CD14-positive monocyte (primary cell): ENCODE measurements at regions not wholly inside any gene's neighbourhood (a gene's known extent, or its start where the extent isn't known, plus 50 kb on each side); places are given as distances from the start of the nearest gene placed in this dataset.

Experiments used
- DNase-seq, 3 donors: peaks; one replicate each; pipeline ENCODE4 v3.0.0-alpha.2; 2011 to 2022
- H2AFZ ChIP-seq: 2 replicates; pipeline ENCODE4 v1.6.0; 2012; ENCODE audit warnings: mild to moderate bottlenecking, low read depth, low read length, inconsistent platforms; ENCODE audit not compliant: insufficient read depth, poor library complexity, severe bottlenecking
- H3K27ac ChIP-seq, 2 donors: 1 replicate in 1 of 2; 2 replicates in 1 of 2; pipeline ENCODE4 v1.5.1; 2012 to 2013; ENCODE audit warnings: low read length in 2 of 2, control low read depth in 1 of 2, inconsistent platforms in 1 of 2, low read depth in 1 of 2, mild to moderate bottlenecking in 1 of 2
- H3K27me3 ChIP-seq, 2 donors: one replicate each; pipeline versions ENCODE4 v1.6.0 to v1.6.1; 2011 to 2013; ENCODE audit warnings: low read length in 2 of 2; ENCODE audit not compliant: control insufficient read depth in 2 of 2, insufficient read depth in 2 of 2
- H3K36me3 ChIP-seq, 2 donors: replicated peaks in 1 of 2; 1 replicate in 1 of 2; 2 replicates in 1 of 2; pipeline versions ENCODE4 v1.5.1 to v1.6.1; 2012 to 2013; ENCODE audit warnings: low read length in 2 of 2, control low read depth in 1 of 2, inconsistent platforms in 1 of 2, mild to moderate bottlenecking in 1 of 2; ENCODE audit not compliant: insufficient read depth in 2 of 2, control insufficient read depth in 1 of 2
- H3K4me1 ChIP-seq, 2 donors: 1 replicate in 1 of 2; 2 replicates in 1 of 2; pipeline versions ENCODE4 v1.5.1 to v1.6.1; 2012 to 2013; ENCODE audit warnings: low read length in 2 of 2, control low read depth in 1 of 2, inconsistent platforms in 1 of 2, mild to moderate bottlenecking in 1 of 2, moderate library complexity in 1 of 2; ENCODE audit not compliant: insufficient read depth in 2 of 2, control insufficient read depth in 1 of 2
- H3K4me2 ChIP-seq: replicated peaks from 2 replicates; pipeline ENCODE3; 2012; ENCODE audit warnings: low read length, moderate library complexity, mild to moderate bottlenecking; ENCODE audit not compliant: poor library complexity, severe bottlenecking; ENCODE audit errors: extremely low read depth
- H3K4me3 ChIP-seq, 3 experiments: fragments of 200-600 bp in 1 of 3; sonication (generic) in 1 of 3; replicated peaks in 1 of 3; 1 replicate in 2 of 3; 2 replicates in 1 of 3; pipeline ENCODE4 v1.5.1; 2011 to 2013; ENCODE audit warnings: low read length in 3 of 3, mild to moderate bottlenecking in 3 of 3, control low read depth in 2 of 3, low read depth in 2 of 3, inconsistent platforms in 1 of 3, moderate library complexity in 1 of 3
- H3K79me2 ChIP-seq: 2 replicates; pipeline ENCODE4 v1.6.0; 2012; ENCODE audit warnings: mild to moderate bottlenecking, control low read depth, inconsistent platforms, low read length, moderate library complexity; ENCODE audit not compliant: insufficient read depth
- H3K9ac ChIP-seq: 2 replicates; pipeline ENCODE4 v1.6.0; 2017; ENCODE audit warnings: low read length, mild to moderate bottlenecking; ENCODE audit not compliant: insufficient read depth, poor library complexity, severe bottlenecking
- H3K9me3 ChIP-seq, 2 donors: replicated peaks in 1 of 2; 1 replicate in 1 of 2; 2 replicates in 1 of 2; pipeline versions ENCODE4 v1.5.1 to v1.6.1; 2012 to 2013; ENCODE audit warnings: low read length in 2 of 2, control low read depth in 1 of 2; ENCODE audit not compliant: control insufficient read depth in 1 of 2, insufficient read depth in 1 of 2
- H4K20me1 ChIP-seq: 2 replicates; pipeline ENCODE4 v1.6.0; 2012; ENCODE audit warnings: mild to moderate bottlenecking, low read length, control low read depth, moderate library complexity; ENCODE audit not compliant: insufficient read depth
- H3K27ac Mint-ChIP-seq, 7 donors: one replicate each; pipeline ENCODE4 v1.8.0; 2020; ENCODE audit warnings: mild to moderate bottlenecking in 7 of 7, mixed read lengths in 7 of 7, moderate library complexity in 6 of 7, inconsistent platforms in 2 of 7
- H3K27me3 Mint-ChIP-seq, 3 donors: one replicate each; pipeline ENCODE4 v1.8.0; 2021 to 2022; ENCODE audit warnings: low read depth in 3 of 3, mild to moderate bottlenecking in 3 of 3, mixed read lengths in 3 of 3, moderate library complexity in 3 of 3, inconsistent platforms in 1 of 3
- H3K36me3 Mint-ChIP-seq, 2 donors: one replicate each; pipeline ENCODE4 v1.8.0; 2020; ENCODE audit warnings: mixed read lengths in 2 of 2, inconsistent platforms in 1 of 2, mild to moderate bottlenecking in 1 of 2
- H3K4me1 Mint-ChIP-seq: one replicate; pipeline ENCODE4 v1.8.0; 2020; ENCODE audit warnings: mild to moderate bottlenecking, mixed read lengths
- H3K4me3 Mint-ChIP-seq, 2 donors: one replicate each; pipeline ENCODE4 v1.8.0; 2020; ENCODE audit warnings: mild to moderate bottlenecking in 2 of 2, mixed read lengths in 2 of 2, moderate library complexity in 1 of 2
- H3K9me3 Mint-ChIP-seq, 7 donors: one replicate each; pipeline ENCODE4 v1.8.0; 2020 to 2022; ENCODE audit warnings: mixed read lengths in 7 of 7, mild to moderate bottlenecking in 6 of 7, moderate library complexity in 6 of 7, inconsistent platforms in 2 of 7
- whole genome bisulfite sequencing: methylation state at CpG from one replicate; pipeline ENCODE4 v1.1.5; 2013; ENCODE audit warnings: missing lambda C conversion rate; ENCODE audit not compliant: insufficient coverage; 5-methylcytosine and 5-hydroxymethylcytosine counted together
- intact Hi-C, 2 donors: fragments of 100-400 bp; cut with micrococcal nuclease; formaldehyde crosslinking; loops; one replicate each; pipeline versions ENCODE4 v1.15.0 to v1.15.1; 2023
- TF ChIP-seq, protein P1 (sequence below): fragments of 200-600 bp; IDR thresholded peaks from one replicate; pipeline ENCODE4 v1.8.0; 2022; ENCODE audit warnings: antibody characterized with exemption, mild to moderate bottlenecking

DNA sequence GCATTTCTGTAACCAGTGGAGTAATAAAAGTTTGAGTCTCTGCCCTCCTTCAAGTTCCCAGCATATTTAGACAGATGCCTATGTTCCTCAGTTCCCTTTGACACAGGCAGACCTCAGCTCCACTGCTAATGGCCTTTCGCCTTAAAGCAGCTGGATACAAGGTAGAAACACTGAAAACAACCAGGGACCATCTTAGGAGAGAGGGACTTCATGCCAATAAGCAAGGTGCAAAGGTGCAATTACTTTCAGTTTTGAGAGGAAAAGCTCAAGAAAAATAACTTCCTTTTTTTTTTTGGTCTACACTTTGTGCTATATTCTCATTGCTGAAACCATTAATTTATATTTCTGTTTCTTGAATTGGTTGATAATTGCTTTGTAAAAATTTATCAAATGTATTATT lies 781.9 kb upstream of the GALNTL6 start:
- Histone ChIP-seq H3K4me2 (no peak overlapping the region), H3K27ac (no peak overlapping the region), H2AFZ (no peak overlapping the region), H3K9me3 (no peaks in the 10 kb centered on the region), H3K9ac (no peak overlapping the region), H3K79me2 (no peaks in the 10 kb centered on the region), H4K20me1 (no peaks in the 10 kb centered on the region), H3K4me3 (no peak overlapping the region), H3K27me3 (no peaks in the 10 kb centered on the region), H3K36me3 (no peaks in the 10 kb centered on the region), H3K4me1 (no peaks in the 10 kb centered on the region)
- peaks cover 0 to 6% (median 2%) of the 10 kb centered on the region in 7 donors for H3K9me3 Mint-ChIP-seq
- no peak overlapping the region for H3K4me3 Mint-ChIP-seq
- no peak for DNase-seq
- H3K27me3 Mint-ChIP-seq = no peaks in the 10 kb centered on the region
- TF ChIP-seq, protein P1, sequence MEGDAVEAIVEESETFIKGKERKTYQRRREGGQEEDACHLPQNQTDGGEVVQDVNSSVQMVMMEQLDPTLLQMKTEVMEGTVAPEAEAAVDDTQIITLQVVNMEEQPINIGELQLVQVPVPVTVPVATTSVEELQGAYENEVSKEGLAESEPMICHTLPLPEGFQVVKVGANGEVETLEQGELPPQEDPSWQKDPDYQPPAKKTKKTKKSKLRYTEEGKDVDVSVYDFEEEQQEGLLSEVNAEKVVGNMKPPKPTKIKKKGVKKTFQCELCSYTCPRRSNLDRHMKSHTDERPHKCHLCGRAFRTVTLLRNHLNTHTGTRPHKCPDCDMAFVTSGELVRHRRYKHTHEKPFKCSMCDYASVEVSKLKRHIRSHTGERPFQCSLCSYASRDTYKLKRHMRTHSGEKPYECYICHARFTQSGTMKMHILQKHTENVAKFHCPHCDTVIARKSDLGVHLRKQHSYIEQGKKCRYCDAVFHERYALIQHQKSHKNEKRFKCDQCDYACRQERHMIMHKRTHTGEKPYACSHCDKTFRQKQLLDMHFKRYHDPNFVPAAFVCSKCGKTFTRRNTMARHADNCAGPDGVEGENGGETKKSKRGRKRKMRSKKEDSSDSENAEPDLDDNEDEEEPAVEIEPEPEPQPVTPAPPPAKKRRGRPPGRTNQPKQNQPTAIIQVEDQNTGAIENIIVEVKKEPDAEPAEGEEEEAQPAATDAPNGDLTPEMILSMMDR = no peak
- H3K4me1 Mint-ChIP-seq = peaks cover 4% of the 10 kb centered on the region
- no CpG with 5 or more reads among the region's 1 CpG for WGBS
- intact Hi-C loops = no loop called here
- no peaks in the 10 kb centered on the region for H3K36me3 Mint-ChIP-seq
- no peak overlapping the region for H3K27ac Mint-ChIP-seq

DNA sequence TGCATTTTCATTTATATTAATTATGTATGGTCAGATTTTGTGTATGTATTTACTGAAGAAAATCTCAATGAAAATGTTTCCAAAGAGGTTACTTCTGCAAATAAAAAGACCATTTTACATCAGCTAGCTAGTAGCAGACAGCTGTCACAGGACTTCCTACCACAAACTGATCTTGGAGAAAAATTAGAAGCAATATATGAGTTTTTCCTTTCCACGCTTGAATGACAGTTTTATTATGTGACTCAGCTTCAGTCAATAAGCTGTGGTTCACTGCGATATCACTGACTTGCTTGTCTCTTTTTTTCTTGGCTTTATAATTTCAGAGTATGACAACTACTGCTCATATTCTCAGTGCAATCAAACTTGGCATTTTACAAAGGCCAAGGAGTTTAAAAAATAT lies 787.4 kb upstream of the GALNTL6 start:
- Histone ChIP-seq H3K9me3 (no peaks in the 10 kb centered on the region), H3K36me3 (no peaks in the 10 kb centered on the region), H3K4me1 (no peaks in the 10 kb centered on the region), H4K20me1 (no peaks in the 10 kb centered on the region), H3K79me2 (no peaks in the 10 kb centered on the region), H3K27me3 (no peaks in the 10 kb centered on the region), H2AFZ (peak overlapping the region; percentile 2), H3K4me2 (no peak overlapping the region), H3K27ac (no peak overlapping the region), H3K9ac (no peak overlapping the region), H3K4me3 (no peak overlapping the region)
- WGBS = 0% methylated on average over 1 of the region's 2 CpGs
- Mint-ChIP-seq H3K27ac (no peak overlapping the region), H3K27me3 (no peaks in the 10 kb centered on the region), H3K36me3 (no peaks in the 10 kb centered on the region), H3K4me3 (no peak overlapping the region), H3K4me1 (peaks cover 11% of the 10 kb centered on the region), H3K9me3 (peaks cover 0 to 10% (median 2%) of the 10 kb centered on the region in 7 donors)
- DNase-seq = no peak
- intact Hi-C loops = no loop called here
- TF ChIP-seq, protein P1 = no peak
